NCI-H2029 treated with DMSO at 0.1 percent for 48 hours (cell line): ENCODE measurements at regions not wholly inside any gene's neighbourhood (a gene's known extent, or its start where the extent isn't known, plus 50 kb on each side); places are given as distances from the start of the nearest gene placed in this dataset.
"Not testable (repeated sequence)": the region's sequence is repeated elsewhere in the genome, so short reads cannot be mapped to it uniquely, and the experiment has no call there.

Experiments used
- DNase-seq: peaks from one replicate; lab custom pipeline; 2025; lab: John Stamatoyannopoulos, UW

- no peak for DNase-seq
Observed at GRCh38 chr14:101634850-101635748, 73.8 kb downstream of the DIO3 start.

- DNase-seq, result no peak
Observed at GRCh38 chr14:101635749-101636560, 74.7 kb downstream of the DIO3 start.

GRCh38 chr14:101639241-101639833 lies 78.0 kb downstream of the DIO3 start:
- no peak for DNase-seq

GRCh38 chr14:101643651-101644050 lies 82.4 kb downstream of the DIO3 start:
- DNase-seq, result no peak

- no peak for DNase-seq
Observed at GRCh38 chr14:101654051-101654450, 92.8 kb downstream of the DIO3 start.

- no peak for DNase-seq
Observed at GRCh38 chr14:101657372-101657771, 96.1 kb downstream of the DIO3 start.

GRCh38 chr14:101665478-101666078 lies 95.9 kb upstream of the PPP2R5C start:
- DNase-seq, result no peak

GRCh38 chr14:101666264-101666663 lies 95.2 kb upstream of the PPP2R5C start:
- DNase-seq, result no peak

GRCh38 chr14:101669629-101670028 lies 91.9 kb upstream of the PPP2R5C start:
- no peak for DNase-seq

- no peak for DNase-seq
Observed at GRCh38 chr14:101673873-101674272, 87.6 kb upstream of the PPP2R5C start.

- DNase-seq, result not testable (repeated sequence)
Observed at GRCh38 chr14:101675835-101676234, 85.7 kb upstream of the PPP2R5C start.

GRCh38 chr14:101677912-101678327 lies 83.6 kb upstream of the PPP2R5C start:
- DNase-seq, result not testable (repeated sequence)

- DNase-seq, result no peak
Observed at GRCh38 chr14:101681795-101682194, 79.7 kb upstream of the PPP2R5C start.

- DNase-seq, result no peak
Observed at GRCh38 chr14:101683365-101683764, 78.1 kb upstream of the PPP2R5C start.

- DNase-seq, result no peak
Observed at GRCh38 chr14:101687756-101688546, 73.6 kb upstream of the PPP2R5C start.

- DNase-seq, result no peak
Observed at GRCh38 chr14:101689039-101689501, 72.4 kb upstream of the PPP2R5C start.

- not testable (repeated sequence) for DNase-seq
Observed at GRCh38 chr14:101689966-101690365, 71.5 kb upstream of the PPP2R5C start.

GRCh38 chr14:101695659-101696058 lies 65.8 kb upstream of the PPP2R5C start:
- DNase-seq, result no peak

- DNase-seq, result no peak
Observed at GRCh38 chr14:101704140-101704539, 57.4 kb upstream of the PPP2R5C start.

GRCh38 chr14:101705733-101706508 lies 55.6 kb upstream of the PPP2R5C start:
- no peak for DNase-seq
